ENCODE measurements at regions not wholly inside any gene's neighbourhood (a gene's known extent, or its start where the extent isn't known, plus 50 kb on each side); places are given as distances from the start of the nearest gene placed in this dataset.
A peak's percentile ranks its signal among the peaks of the same experiment; 100 is the strongest.
"Not testable (repeated sequence)": the region's sequence is repeated elsewhere in the genome, so short reads cannot be mapped to it uniquely, and the experiment has no call there.

DNA sequence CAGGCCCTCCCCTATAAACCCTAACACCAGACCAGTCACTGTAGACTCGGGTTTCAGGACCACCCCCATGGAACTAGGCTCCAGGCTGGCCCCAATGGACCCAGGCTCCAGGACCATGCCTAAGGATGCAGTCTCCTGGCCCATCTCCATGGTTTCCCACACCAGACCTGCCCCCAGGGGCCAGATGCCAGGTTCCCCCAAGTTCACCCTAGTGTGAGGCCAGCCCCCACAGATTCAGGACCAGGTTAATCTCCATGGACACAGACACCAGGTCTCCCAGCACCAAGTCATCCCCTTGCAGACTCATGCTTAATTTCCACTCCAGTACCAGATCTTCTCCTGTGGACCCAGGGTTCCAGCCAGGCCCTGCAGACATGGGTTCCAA, 103.8 kb upstream of the LANCL2 start:
- DNase-seq = no peak

DNA sequence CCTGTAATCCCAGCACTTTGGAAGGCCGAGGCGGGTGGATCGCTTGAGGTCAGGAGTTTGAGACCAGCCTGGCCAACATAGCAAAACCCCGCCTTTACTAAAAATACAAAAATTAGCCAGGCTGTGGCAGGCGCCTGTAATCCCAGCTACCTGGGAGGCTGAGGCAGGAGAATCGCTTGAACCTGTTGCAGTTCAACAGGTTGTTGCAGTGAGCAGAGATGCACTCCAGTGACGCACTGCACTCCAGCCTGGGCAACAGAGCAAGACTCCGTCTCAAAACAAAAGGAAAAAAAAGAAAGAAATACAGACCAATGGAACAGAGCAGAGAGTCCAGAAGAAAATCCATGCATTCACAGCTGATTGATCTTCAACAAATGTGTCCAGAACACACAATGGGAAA, 99.8 kb upstream of the LANCL2 start:
- not testable (repeated sequence) for DNase-seq

GRCh38 chr7:55265836-55266642, 99.1 kb upstream of the LANCL2 start:
- DNase-seq = no peak

GRCh38 chr7:55271069-55271626, 94.0 kb upstream of the LANCL2 start:
- DNase-seq = no peak

DNA sequence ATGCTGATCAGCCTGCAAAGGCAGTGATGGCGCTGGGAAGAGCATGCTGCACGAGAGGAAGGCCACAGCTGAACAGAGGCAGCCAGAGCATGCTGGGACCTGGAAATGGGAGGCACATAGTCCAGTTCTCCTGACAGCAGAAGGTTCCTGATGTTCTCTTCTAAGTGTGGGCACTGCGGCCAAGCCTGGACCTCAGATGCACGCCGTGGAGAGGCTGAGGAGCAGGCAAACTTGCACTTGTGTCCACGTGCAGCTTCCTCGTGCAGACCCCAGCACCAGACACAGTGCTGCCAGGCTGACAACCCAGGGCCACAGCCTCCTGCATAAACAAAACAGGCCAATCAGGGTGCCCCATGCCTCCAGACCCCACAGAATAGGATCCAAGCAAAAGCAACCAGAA, 93.5 kb upstream of the LANCL2 start:
- no peak for DNase-seq

- no peak for DNase-seq
These were observed 92.8 kb upstream of the LANCL2 start for GRCh38 chr7:55272328-55272727.

DNA sequence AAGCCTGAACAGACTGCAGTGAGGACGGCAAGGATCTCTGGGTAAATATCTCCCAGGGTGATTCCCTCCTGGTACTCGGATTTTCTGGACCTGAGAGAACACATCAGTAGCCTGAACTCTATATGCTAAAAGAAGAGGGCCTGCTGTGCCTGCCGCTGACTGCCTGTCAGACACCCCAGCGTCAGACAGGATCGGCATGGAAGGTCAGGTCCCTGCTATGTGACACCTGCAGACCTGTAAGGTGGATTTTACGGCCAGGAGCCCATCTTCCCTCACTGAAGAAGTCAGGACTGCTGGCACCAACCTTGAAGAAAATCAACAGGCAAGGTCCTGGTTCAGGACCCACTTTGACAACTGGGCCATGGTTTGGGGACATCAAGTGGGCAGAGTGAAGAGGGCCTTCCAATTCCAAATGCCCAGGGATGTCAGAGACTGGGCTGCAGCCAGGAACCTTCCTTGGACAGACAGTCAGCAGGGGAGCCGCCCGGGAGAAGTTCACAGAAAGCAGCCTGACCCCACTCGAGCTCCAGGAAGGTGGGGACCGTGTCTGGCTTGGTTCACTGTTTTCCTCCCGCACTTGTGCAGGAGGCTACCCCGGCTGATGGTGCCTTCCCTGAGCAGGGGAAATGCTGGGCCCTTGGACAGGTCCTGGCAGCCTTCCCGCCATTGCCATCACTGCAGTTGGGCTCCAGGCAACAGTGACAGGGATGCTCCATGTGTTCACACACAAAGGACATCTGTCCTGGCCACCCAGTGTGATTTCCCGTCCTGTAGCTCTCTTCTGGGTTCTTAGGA, 91.8 kb upstream of the LANCL2 start:
- DNase-seq = no peak

DNA sequence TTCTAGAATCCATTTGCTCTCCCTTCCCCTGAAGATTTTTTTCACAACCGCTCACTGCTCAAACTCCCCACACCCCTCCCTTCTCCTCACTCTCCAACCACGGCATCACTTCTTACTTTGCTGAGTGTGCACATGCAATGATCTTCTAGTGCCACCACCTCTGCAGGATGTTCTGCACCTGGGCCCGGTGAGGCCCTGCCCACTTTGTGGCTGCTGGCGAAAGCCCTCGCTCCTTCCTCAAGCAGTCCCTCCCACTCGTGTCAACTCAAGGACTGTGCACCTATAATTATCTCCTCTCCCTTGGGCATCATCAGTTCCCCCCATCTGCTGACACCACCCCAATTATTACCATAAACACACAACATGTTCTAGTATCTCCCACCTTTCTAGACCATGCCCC, 91.0 kb upstream of the LANCL2 start:
- DNase-seq = no peak

GRCh38 chr7:55275291-55276200, 89.6 kb upstream of the LANCL2 start:
- DNase-seq = no peak

GRCh38 chr7:55276572-55277295, 88.4 kb upstream of the LANCL2 start:
- no peak for DNase-seq

- DNase-seq = no peak
These were observed 87.2 kb upstream of the LANCL2 start for GRCh38 chr7:55277916-55278315.

DNA sequence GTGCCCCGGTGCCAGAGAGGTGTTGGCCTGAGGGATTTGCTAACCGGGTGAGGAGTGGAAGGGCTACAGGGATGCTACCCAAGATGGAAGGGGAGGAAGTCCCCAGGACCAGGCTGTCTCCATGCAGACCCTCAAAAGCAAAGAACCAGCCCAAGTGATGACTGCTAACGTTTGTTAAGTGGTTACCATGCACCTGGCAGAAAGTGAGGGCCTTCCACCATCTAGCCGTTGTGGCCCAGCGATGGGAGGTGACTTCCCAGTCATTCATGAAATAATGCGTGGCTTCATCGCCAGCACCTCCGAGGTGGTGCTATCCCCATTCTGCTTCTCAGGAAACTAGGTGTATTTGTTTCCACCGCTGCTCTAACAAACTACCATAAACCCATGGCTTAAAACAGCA, 86.8 kb upstream of the LANCL2 start:
- no peak for DNase-seq

GRCh38 chr7:55279080-55279845, 85.9 kb upstream of the LANCL2 start:
- no peak for DNase-seq

DNA sequence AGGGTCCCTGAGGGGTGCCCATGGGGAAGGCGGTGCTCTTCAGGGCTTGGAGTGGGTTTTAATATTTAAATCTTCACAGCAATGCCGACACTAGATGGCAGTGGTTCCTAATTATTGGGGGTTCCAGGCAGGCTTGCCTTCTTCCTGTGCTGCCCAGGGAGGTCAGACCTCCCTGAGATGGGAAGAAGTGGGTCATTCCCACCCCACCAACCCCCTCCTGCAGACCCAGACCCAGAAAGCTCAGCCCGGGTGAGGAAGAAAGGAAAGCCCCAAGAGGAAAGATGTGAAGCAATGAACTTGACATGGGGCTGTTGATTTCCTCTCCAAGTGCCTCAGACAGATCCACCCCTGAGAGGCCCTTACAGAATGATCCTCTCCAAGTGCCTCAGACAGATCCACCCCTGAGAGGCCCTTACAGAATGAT, 85.1 kb upstream of the LANCL2 start:
- DNase-seq = peak in 43 of 56 donors; percentile 9 to 65 (median 27)

- DNase-seq = no peak
These were observed 79.5 kb upstream of the LANCL2 start for GRCh38 chr7:55285665-55286064.

- no peak for DNase-seq
These were observed 78.5 kb upstream of the LANCL2 start for GRCh38 chr7:55286666-55287065.

GRCh38 chr7:55288070-55288824, 76.9 kb upstream of the LANCL2 start:
- DNase-seq = peak in 5 of 56 donors; percentile 3 to 43 (median 15)

GRCh38 chr7:55296070-55296469, 69.1 kb upstream of the LANCL2 start:
- DNase-seq = no peak

Data from amygdala (tissue), 56 donors.